Activated T-helper 1 cell treated with anti-CD3 and anti-CD28 coated beads, Interleukin-12 subunit alpha, Interleukin-12 subunit beta, Interleukin-2, Interleukin-4 antibody, amounts not matched to agents 30 ng/mL and 10 ng/mL and 1 ng/mL, durations not matched to agents 14 hours and 24 hours and 36 hours (primary cell): ENCODE measurements at regions not wholly inside any gene's neighbourhood (a gene's known extent, or its start where the extent isn't known, plus 50 kb on each side); places are given as distances from the start of the nearest gene placed in this dataset.

Experiments used
- DNase-seq: peaks from one replicate; pipeline ENCODE4 v3.0.0; 2021; ENCODE audit warnings: low spot score
- H3K27ac Mint-ChIP-seq: one replicate; pipeline ENCODE4 v1.8.0; 2021; ENCODE audit warnings: mild to moderate bottlenecking, mixed read lengths
- H3K27me3 Mint-ChIP-seq: one replicate; pipeline ENCODE4 v1.8.0; 2022; ENCODE audit warnings: mild to moderate bottlenecking, moderate library complexity, mixed read lengths; ENCODE audit not compliant: insufficient read depth
- H3K36me3 Mint-ChIP-seq: one replicate; pipeline ENCODE4 v1.8.0; 2021; ENCODE audit warnings: low read depth, mixed read lengths
- H3K4me1 Mint-ChIP-seq: one replicate; pipeline ENCODE4 v1.8.0; 2021; ENCODE audit warnings: low read depth, mixed read lengths
- H3K4me3 Mint-ChIP-seq: one replicate; pipeline ENCODE4 v1.8.0; 2021; ENCODE audit warnings: mild to moderate bottlenecking, moderate library complexity, mixed read lengths
- H3K9me3 Mint-ChIP-seq: one replicate; pipeline ENCODE4 v1.8.0; 2021; ENCODE audit warnings: mixed read lengths
- intact Hi-C: fragments of 100-400 bp; cut with micrococcal nuclease; formaldehyde crosslinking; loops from one replicate; pipeline ENCODE4 v1.15.1; 2024

- intact Hi-C loops: no loop called here
- H3K36me3 Mint-ChIP-seq: no peaks in the 10 kb centered on the region
- no peak for DNase-seq
- H3K9me3 Mint-ChIP-seq: no peaks in the 10 kb centered on the region
- H3K4me1 Mint-ChIP-seq: no peaks in the 10 kb centered on the region
- H3K27me3 Mint-ChIP-seq: peaks cover 2% of the 10 kb centered on the region
- H3K27ac Mint-ChIP-seq: no peak overlapping the region
- H3K4me3 Mint-ChIP-seq: no peak overlapping the region
Measured at GRCh38 chr18:56333146-56333545, 305.2 kb downstream of the TXNL1 start.

- no peaks in the 10 kb centered on the region for H3K4me1 Mint-ChIP-seq
- H3K27ac Mint-ChIP-seq: no peak overlapping the region
- no peak for DNase-seq
- H3K4me3 Mint-ChIP-seq: no peak overlapping the region
- H3K27me3 Mint-ChIP-seq: no peaks in the 10 kb centered on the region
- H3K9me3 Mint-ChIP-seq: no peaks in the 10 kb centered on the region
- no peaks in the 10 kb centered on the region for H3K36me3 Mint-ChIP-seq
- intact Hi-C loops: no loop called here
Measured at GRCh38 chr18:56332371-56332770, 306.0 kb downstream of the TXNL1 start.

- Mint-ChIP-seq H3K4me1 (no peaks in the 10 kb centered on the region), H3K27ac (no peak overlapping the region), H3K4me3 (no peak overlapping the region), H3K9me3 (no peaks in the 10 kb centered on the region), H3K36me3 (no peaks in the 10 kb centered on the region), H3K27me3 (no peaks in the 10 kb centered on the region)
- no peak for DNase-seq
- intact Hi-C loops: no loop called here
Measured at GRCh38 chr18:56330366-56331110, 307.9 kb downstream of the TXNL1 start.

GRCh38 chr18:56329536-56329935, 308.9 kb downstream of the TXNL1 start:
- H3K27ac Mint-ChIP-seq: no peak overlapping the region
- no peaks in the 10 kb centered on the region for H3K27me3 Mint-ChIP-seq
- H3K4me1 Mint-ChIP-seq: no peaks in the 10 kb centered on the region
- no peak for DNase-seq
- H3K36me3 Mint-ChIP-seq: no peaks in the 10 kb centered on the region
- H3K4me3 Mint-ChIP-seq: no peak overlapping the region
- H3K9me3 Mint-ChIP-seq: no peaks in the 10 kb centered on the region
- intact Hi-C loops: no loop called here

- H3K4me3 Mint-ChIP-seq: no peak overlapping the region
- no peaks in the 10 kb centered on the region for H3K36me3 Mint-ChIP-seq
- H3K27ac Mint-ChIP-seq: no peak overlapping the region
- intact Hi-C loops: no loop called here
- no peaks in the 10 kb centered on the region for H3K4me1 Mint-ChIP-seq
- no peaks in the 10 kb centered on the region for H3K27me3 Mint-ChIP-seq
- H3K9me3 Mint-ChIP-seq: no peaks in the 10 kb centered on the region
- DNase-seq: no peak
Measured at GRCh38 chr18:56327191-56327885, 311.1 kb downstream of the TXNL1 start.

- no peak overlapping the region for H3K4me3 Mint-ChIP-seq
- DNase-seq: no peak
- H3K4me1 Mint-ChIP-seq: no peaks in the 10 kb centered on the region
- intact Hi-C loops: no loop called here
- H3K36me3 Mint-ChIP-seq: no peaks in the 10 kb centered on the region
- no peaks in the 10 kb centered on the region for H3K9me3 Mint-ChIP-seq
- H3K27me3 Mint-ChIP-seq: no peaks in the 10 kb centered on the region
- no peak overlapping the region for H3K27ac Mint-ChIP-seq
Measured at GRCh38 chr18:56326336-56327072, 311.9 kb downstream of the TXNL1 start.

GRCh38 chr18:56323673-56324072, 314.7 kb downstream of the TXNL1 start:
- intact Hi-C loops: no loop called here
- Mint-ChIP-seq H3K27me3 (no peaks in the 10 kb centered on the region), H3K27ac (no peak overlapping the region), H3K9me3 (no peaks in the 10 kb centered on the region), H3K4me1 (no peaks in the 10 kb centered on the region), H3K36me3 (no peaks in the 10 kb centered on the region), H3K4me3 (no peak overlapping the region)
- no peak for DNase-seq

- Mint-ChIP-seq H3K4me1 (no peaks in the 10 kb centered on the region), H3K36me3 (no peaks in the 10 kb centered on the region), H3K27ac (no peak overlapping the region), H3K4me3 (no peak overlapping the region), H3K9me3 (no peaks in the 10 kb centered on the region), H3K27me3 (no peaks in the 10 kb centered on the region)
- intact Hi-C loops: no loop called here
- no peak for DNase-seq
Measured at GRCh38 chr18:56322406-56322805, 316.0 kb downstream of the TXNL1 start.

GRCh38 chr18:56321470-56321869, 316.9 kb downstream of the TXNL1 start:
- no peaks in the 10 kb centered on the region for H3K4me1 Mint-ChIP-seq
- intact Hi-C loops: no loop called here
- H3K4me3 Mint-ChIP-seq: no peak overlapping the region
- no peaks in the 10 kb centered on the region for H3K9me3 Mint-ChIP-seq
- no peak for DNase-seq
- H3K36me3 Mint-ChIP-seq: no peaks in the 10 kb centered on the region
- H3K27ac Mint-ChIP-seq: no peak overlapping the region
- no peaks in the 10 kb centered on the region for H3K27me3 Mint-ChIP-seq

GRCh38 chr18:56319953-56320352, 318.4 kb downstream of the TXNL1 start:
- Mint-ChIP-seq H3K27ac (no peak overlapping the region), H3K4me1 (no peaks in the 10 kb centered on the region), H3K4me3 (no peak overlapping the region), H3K36me3 (no peaks in the 10 kb centered on the region), H3K9me3 (no peaks in the 10 kb centered on the region), H3K27me3 (no peaks in the 10 kb centered on the region)
- no peak for DNase-seq
- intact Hi-C loops: no loop called here

- no peak overlapping the region for H3K27ac Mint-ChIP-seq
- no peaks in the 10 kb centered on the region for H3K36me3 Mint-ChIP-seq
- intact Hi-C loops: no loop called here
- DNase-seq: no peak
- no peaks in the 10 kb centered on the region for H3K9me3 Mint-ChIP-seq
- no peaks in the 10 kb centered on the region for H3K27me3 Mint-ChIP-seq
- H3K4me3 Mint-ChIP-seq: no peak overlapping the region
- no peaks in the 10 kb centered on the region for H3K4me1 Mint-ChIP-seq
Measured at GRCh38 chr18:56316727-56317126, 321.7 kb downstream of the TXNL1 start.

- Mint-ChIP-seq H3K27ac (no peak overlapping the region), H3K27me3 (no peaks in the 10 kb centered on the region), H3K4me3 (no peak overlapping the region), H3K4me1 (no peaks in the 10 kb centered on the region), H3K36me3 (no peaks in the 10 kb centered on the region), H3K9me3 (no peaks in the 10 kb centered on the region)
- DNase-seq: no peak
- intact Hi-C loops: no loop called here
Measured at GRCh38 chr18:56315363-56315762, 323.0 kb downstream of the TXNL1 start.

- no peaks in the 10 kb centered on the region for H3K9me3 Mint-ChIP-seq
Measured at GRCh38 chr18:56314396-56314795, 324.0 kb downstream of the TXNL1 start.

More at GRCh38 chr18:56314396-56314795, 324.0 kb downstream of the TXNL1 start:
- Mint-ChIP-seq H3K4me3 (no peak overlapping the region), H3K4me1 (no peaks in the 10 kb centered on the region), H3K36me3 (no peaks in the 10 kb centered on the region), H3K27me3 (no peaks in the 10 kb centered on the region), H3K27ac (no peak overlapping the region)
- DNase-seq: no peak
- intact Hi-C loops: no loop called here
